ENCODE measurements at regions not wholly inside any gene's neighbourhood (a gene's known extent, or its start where the extent isn't known, plus 50 kb on each side); places are given as distances from the start of the nearest gene placed in this dataset.

DNA sequence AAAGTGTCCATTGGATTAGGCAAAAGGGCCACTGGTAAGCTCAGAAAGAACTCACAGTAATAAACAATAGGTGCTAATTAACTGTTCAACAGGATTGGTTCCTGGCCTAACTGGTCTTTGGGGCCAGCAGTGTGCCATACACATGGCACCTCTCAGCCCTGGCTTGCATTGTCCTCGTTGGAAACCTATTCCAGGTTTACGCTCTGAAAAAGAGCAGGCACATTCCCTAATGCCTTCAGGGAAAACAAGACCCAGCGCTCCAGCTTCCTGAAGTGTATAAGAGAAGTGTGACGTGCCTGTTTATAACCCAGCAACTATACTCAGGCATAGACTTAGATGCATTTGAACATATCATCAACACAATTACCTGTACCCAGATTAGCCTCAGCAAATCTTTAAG lies 51.9 kb upstream of the RBM47 start:
- no peaks in the 10 kb centered on the region for H4K20me1 ChIP-seq (ENCODE audit: insufficient read depth, low read length)
- POLR2A ChIA-PET (ENCODE audit: unreplicated experiment) = no interaction called here
- no CpG with 5 or more reads among the region's 4 CpGs for WGBS, 2 experiments (ENCODE audit: extremely low coverage in 2 of 2, insufficient read length in 1 of 2)
- H4K8ac ChIP-seq (ENCODE audit: low read depth in 2 of 2, low read length in 2 of 2) = no peak overlapping the region
- no peak overlapping the region for H2BK5ac ChIP-seq (ENCODE audit: low read depth, low read length, poor library complexity, severe bottlenecking)
- H3K18ac ChIP-seq (ENCODE audit: low read depth, low read length) = no peak overlapping the region
- H4K5ac ChIP-seq (ENCODE audit: low read depth, low read length) = no peak overlapping the region
- no peak overlapping the region for H2AFZ ChIP-seq (replicated peaks; ENCODE audit: low read length, poor library complexity)
- H3K9ac ChIP-seq (ENCODE audit: low read depth, low read length) = no peak overlapping the region
- no peaks in the 10 kb centered on the region for H3K27me3 ChIP-seq (ENCODE audit: control insufficient read depth, insufficient read depth, low read length)
- H2BK120ac ChIP-seq (ENCODE audit: low read depth, low read length) = no peak overlapping the region
- no peaks in the 10 kb centered on the region for H3K9me3 ChIP-seq (ENCODE audit: control insufficient read depth, insufficient read depth, low read length)
- TF ChIP-seq MAZ (IDR thresholded peaks at IDR 0.05; ENCODE audit: borderline replicate concordance, low read depth, low read length) (no peak), SMC3 (IDR thresholded peaks at IDR 0.05; ENCODE audit: low read depth, low read length) (no peak), RFX5 (IDR thresholded peaks at IDR 0.05; ENCODE audit: low read depth, low read length) (no peak), BHLHE40 (IDR thresholded peaks at IDR 0.05; ENCODE audit: low read depth, low read length) (no peak), NFE2L2 (IDR thresholded peaks at IDR 0.05; ENCODE audit: low read depth, low read length) (no peak), CEBPB (IDR thresholded peaks at IDR 0.05; ENCODE audit: low read depth, low read length) (no peak), RAD21 (IDR thresholded peaks at IDR 0.05; ENCODE audit: low read length) (no peak), POLR2A (IDR thresholded peaks at IDR 0.05; ENCODE audit: low read depth, low read length) (no peak), MXI1 (IDR thresholded peaks at IDR 0.05; ENCODE audit: borderline replicate concordance, low read depth, low read length) (no peak), CHD1 (IDR thresholded peaks at IDR 0.05; ENCODE audit: low read depth, low read length) (no peak), RCOR1 (IDR thresholded peaks at IDR 0.05; ENCODE audit: insufficient replicate concordance, low read length) (no peak), FOS (IDR thresholded peaks at IDR 0.05; ENCODE audit: low read depth, low read length) (no peak), MAFK (IDR thresholded peaks at IDR 0.05; ENCODE audit: low read depth, low read length) (no peak)
- TF ChIP-seq, protein P1, sequence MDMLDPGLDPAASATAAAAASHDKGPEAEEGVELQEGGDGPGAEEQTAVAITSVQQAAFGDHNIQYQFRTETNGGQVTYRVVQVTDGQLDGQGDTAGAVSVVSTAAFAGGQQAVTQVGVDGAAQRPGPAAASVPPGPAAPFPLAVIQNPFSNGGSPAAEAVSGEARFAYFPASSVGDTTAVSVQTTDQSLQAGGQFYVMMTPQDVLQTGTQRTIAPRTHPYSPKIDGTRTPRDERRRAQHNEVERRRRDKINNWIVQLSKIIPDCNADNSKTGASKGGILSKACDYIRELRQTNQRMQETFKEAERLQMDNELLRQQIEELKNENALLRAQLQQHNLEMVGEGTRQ (IDR thresholded peaks at IDR 0.05; ENCODE audit: low read depth, low read length) = no peak
- TF ChIP-seq, protein P2, sequence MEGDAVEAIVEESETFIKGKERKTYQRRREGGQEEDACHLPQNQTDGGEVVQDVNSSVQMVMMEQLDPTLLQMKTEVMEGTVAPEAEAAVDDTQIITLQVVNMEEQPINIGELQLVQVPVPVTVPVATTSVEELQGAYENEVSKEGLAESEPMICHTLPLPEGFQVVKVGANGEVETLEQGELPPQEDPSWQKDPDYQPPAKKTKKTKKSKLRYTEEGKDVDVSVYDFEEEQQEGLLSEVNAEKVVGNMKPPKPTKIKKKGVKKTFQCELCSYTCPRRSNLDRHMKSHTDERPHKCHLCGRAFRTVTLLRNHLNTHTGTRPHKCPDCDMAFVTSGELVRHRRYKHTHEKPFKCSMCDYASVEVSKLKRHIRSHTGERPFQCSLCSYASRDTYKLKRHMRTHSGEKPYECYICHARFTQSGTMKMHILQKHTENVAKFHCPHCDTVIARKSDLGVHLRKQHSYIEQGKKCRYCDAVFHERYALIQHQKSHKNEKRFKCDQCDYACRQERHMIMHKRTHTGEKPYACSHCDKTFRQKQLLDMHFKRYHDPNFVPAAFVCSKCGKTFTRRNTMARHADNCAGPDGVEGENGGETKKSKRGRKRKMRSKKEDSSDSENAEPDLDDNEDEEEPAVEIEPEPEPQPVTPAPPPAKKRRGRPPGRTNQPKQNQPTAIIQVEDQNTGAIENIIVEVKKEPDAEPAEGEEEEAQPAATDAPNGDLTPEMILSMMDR (conservative IDR thresholded peaks at IDR 0.05; ENCODE audit: low read depth, low read length) = no peak
- TF ChIP-seq, protein P3, sequence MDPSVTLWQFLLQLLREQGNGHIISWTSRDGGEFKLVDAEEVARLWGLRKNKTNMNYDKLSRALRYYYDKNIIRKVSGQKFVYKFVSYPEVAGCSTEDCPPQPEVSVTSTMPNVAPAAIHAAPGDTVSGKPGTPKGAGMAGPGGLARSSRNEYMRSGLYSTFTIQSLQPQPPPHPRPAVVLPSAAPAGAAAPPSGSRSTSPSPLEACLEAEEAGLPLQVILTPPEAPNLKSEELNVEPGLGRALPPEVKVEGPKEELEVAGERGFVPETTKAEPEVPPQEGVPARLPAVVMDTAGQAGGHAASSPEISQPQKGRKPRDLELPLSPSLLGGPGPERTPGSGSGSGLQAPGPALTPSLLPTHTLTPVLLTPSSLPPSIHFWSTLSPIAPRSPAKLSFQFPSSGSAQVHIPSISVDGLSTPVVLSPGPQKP (IDR thresholded peaks at IDR 0.05; ENCODE audit: borderline replicate concordance, low read depth, low read length) = no peak
- no peak overlapping the region for H3K56ac ChIP-seq (ENCODE audit: extremely low read depth, insufficient read depth, low read length)
- no peak overlapping the region for H3K14ac ChIP-seq (replicated peaks; ENCODE audit: low read depth, low read length)
- H3K9me1 ChIP-seq (ENCODE audit: insufficient read depth, low read length) = no peaks in the 10 kb centered on the region
- no peaks in the 10 kb centered on the region for H3K36me3 ChIP-seq (ENCODE audit: control insufficient read depth, insufficient read depth, low read length)
- H3K79me1 ChIP-seq (ENCODE audit: low read depth in 1 of 2, low read length in 2 of 2) = no peaks in the 10 kb centered on the region
- in situ Hi-C loops (cut with MboI; ENCODE audit: low sequenced_read_pairs) = no loop called here
- dilution Hi-C loops (cut with HindIII; ENCODE audit: low sequenced_read_pairs, unreplicated experiment) = no loop called here
- H4K91ac ChIP-seq (ENCODE audit: insufficient read depth, low read depth, low read length) = no peak overlapping the region
- no peak overlapping the region for H2BK15ac ChIP-seq (ENCODE audit: low read depth, low read length)
- CTCF ChIA-PET = interaction anchor here (0.6 to 1.2 kb wide), 3 partner anchors 9 to 18 kb away, joined by 3 to 13 read pairs (median 3); no protein-coding TSS in a partner anchor
- no peak overlapping the region for H3K4me3 ChIP-seq (ENCODE audit: insufficient read depth, low read depth, low read length)
- no peak overlapping the region for H3K27ac ChIP-seq (ENCODE audit: insufficient read depth, low read length)
- no peak overlapping the region for H3K23ac ChIP-seq (ENCODE audit: low read depth, low read length)
- no peak overlapping the region for H2AK9ac ChIP-seq (replicated peaks; ENCODE audit: low read depth, low read length, poor library complexity)
- no peak overlapping the region for H2BK20ac ChIP-seq (ENCODE audit: low read depth, low read length)
- H2AK5ac ChIP-seq (ENCODE audit: low read depth, low read length) = no peak overlapping the region
- intact Hi-C loops (cut with micrococcal nuclease) = no loop called here
- DNase-seq = no peak
- ATAC-seq (ENCODE audit: low read depth) = no peak
- BruUV-seq (replicated peaks) = no TSS peak
- H3K4me1 ChIP-seq (ENCODE audit: control insufficient read depth, insufficient read depth, low read length) = no peaks in the 10 kb centered on the region
- H3K4ac ChIP-seq (ENCODE audit: low read depth, low read length) = no peak overlapping the region
- H3K4me2 ChIP-seq (ENCODE audit: low read depth, low read length) = no peak overlapping the region

Measured in IMR-90 (cell line).